Spleen (tissue), 11 donors: ENCODE measurements at regions not wholly inside any gene's neighbourhood (a gene's known extent, or its start where the extent isn't known, plus 50 kb on each side); places are given as distances from the start of the nearest gene placed in this dataset.
A peak's percentile ranks its signal among the peaks of the same experiment; 100 is the strongest.

Experiments used
- DNase-seq: peaks from one replicate; pipeline ENCODE4 v3.0.0-alpha.2; 2020
- H3K27ac ChIP-seq, 8 donors: fragments of 200-600 bp; sonication (generic) in 7 of 8; 1 replicate in 4 of 8; 2 replicates in 4 of 8; pipeline versions ENCODE4 v1.5.0 to v1.8.0; 2016 to 2021; ENCODE audit warnings: inconsistent platforms in 4 of 8, mild to moderate bottlenecking in 4 of 8, moderate library complexity in 1 of 8
- H3K27me3 ChIP-seq, 7 donors: fragments of 200-600 bp; sonication (generic) in 6 of 7; replicated peaks in 1 of 7; 1 replicate in 4 of 7; 2 replicates in 3 of 7; pipeline versions ENCODE4 v1.5.0 to v1.8.0; 2016 to 2021; ENCODE audit warnings: inconsistent platforms in 3 of 7, mild to moderate bottlenecking in 1 of 7
- H3K36me3 ChIP-seq, 6 donors: fragments of 200-600 bp; sonication (generic) in 5 of 6; 1 replicate in 4 of 6; 2 replicates in 2 of 6; pipeline versions ENCODE4 v1.5.0 to v1.8.0; 2016 to 2021; ENCODE audit warnings: inconsistent platforms in 2 of 6
- H3K4me1 ChIP-seq, 6 donors: fragments of 200-600 bp; sonication (generic) in 5 of 6; 1 replicate in 3 of 6; 2 replicates in 3 of 6; pipeline versions ENCODE4 v1.5.0 to v1.8.0; 2016 to 2021; ENCODE audit warnings: inconsistent platforms in 3 of 6
- H3K4me3 ChIP-seq, 8 donors: fragments of 200-600 bp; sonication (generic) in 7 of 8; 1 replicate in 4 of 8; 2 replicates in 4 of 8; pipeline versions ENCODE4 v1.5.0 to v1.8.0; 2016 to 2021; ENCODE audit warnings: inconsistent platforms in 4 of 8, mild to moderate bottlenecking in 4 of 8, moderate library complexity in 2 of 8
- H3K9me3 ChIP-seq, 8 donors: fragments of 200-600 bp; sonication (generic) in 7 of 8; 1 replicate in 4 of 8; 2 replicates in 4 of 8; pipeline versions ENCODE4 v1.5.0 to v1.8.0; 2016 to 2021; ENCODE audit warnings: inconsistent platforms in 4 of 8
- CTCF ChIP-seq, 11 experiments: fragments of 200-600 bp in 7 of 11; fragments of 450-650 bp in 4 of 11; sonication (generic) in 4 of 11; IDR thresholded peaks in 8 of 11; conservative IDR thresholded peaks in 3 of 11; 1 replicate in 7 of 11; 2 replicates in 4 of 11; pipeline versions ENCODE4 v1.4.0 to v1.8.0; 2016 to 2021; ENCODE audit warnings: antibody characterized with exemption in 11 of 11, inconsistent platforms in 4 of 11, mild to moderate bottlenecking in 1 of 11
- POLR2A ChIP-seq, 3 donors: fragments of 450-650 bp; IDR thresholded peaks; one replicate each; pipeline ENCODE4 v1.5.1; 2017; ENCODE audit warnings: antibody characterized with exemption in 3 of 3, mild to moderate bottlenecking in 1 of 3
- POLR2AphosphoS5 ChIP-seq, 3 donors: sonication (generic); formaldehyde crosslinking; IDR thresholded peaks; one replicate each; pipeline ENCODE4 v1.5.1; 2017; ENCODE audit warnings: antibody characterized with exemption in 3 of 3
- WGBS, 5 donors: extraction: QIAGEN DNeasy Blood & Tissue Kit in 3 of 5; methylation state at CpG; one replicate each; pipeline versions ENCODE4 v1.1.5 to v1.1.7; 2013 to 2018; 5-methylcytosine and 5-hydroxymethylcytosine counted together
- intact Hi-C: fragments of 100-400 bp; cut with DNase I; formaldehyde crosslinking; loops from one replicate; pipeline ENCODE4 v1.15.0; 2023; ENCODE audit warnings: low total_unique reads
- donor health status: healthy with polysubstance abuse.
- donor health status: DM: no; HTN: no; CAD: no; lungs with moderate emphysema.
- donor health status: DM: no; HTN: no; CAD: no.
- donor health status: Bipolar disorder and iron deficiency.
- donor health status: healthy.
- donor health status: DM: no; HTN: no; CAD: no.
- donor health status: DM: yes; HTN: yes; CAD: no.

DNA sequence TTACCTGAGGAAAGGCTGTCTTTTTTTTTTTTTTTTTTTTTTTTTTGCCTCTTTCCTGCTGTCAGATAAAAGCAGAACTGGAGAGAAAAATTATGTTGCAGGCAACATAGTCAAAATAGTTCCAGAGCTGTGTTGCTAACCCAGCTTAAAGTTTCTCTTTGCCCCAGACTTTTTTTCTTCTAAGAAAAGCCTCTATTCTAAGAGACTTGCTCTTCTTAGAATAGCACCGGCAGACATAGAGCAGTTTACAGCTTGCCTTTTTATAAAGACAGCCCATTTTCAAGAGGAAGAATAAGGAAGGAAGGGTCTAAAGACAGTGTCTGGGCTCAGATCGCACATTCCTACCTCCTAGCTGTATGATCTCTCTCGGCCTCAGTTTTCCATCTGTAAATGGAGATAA, 88.7 kb downstream of the TENT5C start:
- no peak for TF ChIP-seq POLR2AphosphoS5 (IDR thresholded peaks at IDR 0.05)
- no peak for TF ChIP-seq CTCF (IDR thresholded peaks at IDR 0.05 in 8 of 11, conservative IDR thresholded peaks at IDR 0.05 in 3 of 11)
- no peak for TF ChIP-seq POLR2A (IDR thresholded peaks at IDR 0.05)
- no peak overlapping the region for H3K27ac ChIP-seq
- H3K27me3 ChIP-seq: peaks cover 0 to 23% (median 0%) of the 10 kb centered on the region in 7 donors
- no peaks in the 10 kb centered on the region for H3K4me1 ChIP-seq
- intact Hi-C loops: no loop called here
- no peaks in the 10 kb centered on the region for H3K9me3 ChIP-seq
- WGBS, 5 donors: 45 to 74% (median 52%) methylated on average over 3 of the region's 3 CpGs
- no peak overlapping the region for H3K4me3 ChIP-seq
- no peak for DNase-seq
- no peaks in the 10 kb centered on the region for H3K36me3 ChIP-seq

GRCh38 chr1:117695796-117696490, 90.1 kb downstream of the TENT5C start:
- H3K36me3 ChIP-seq: no peaks in the 10 kb centered on the region
- WGBS, 5 donors: 55 to 71% (median 64%) methylated on average over 9 of the region's 9 CpGs
- H3K9me3 ChIP-seq: no peaks in the 10 kb centered on the region
- peaks cover 0 to 23% (median 0%) of the 10 kb centered on the region in 7 donors for H3K27me3 ChIP-seq
- intact Hi-C loops: no loop called here
- peak overlapping the region in 4 of 8 donors; percentile 11 to 58 (median 50) for H3K27ac ChIP-seq
- no peak for DNase-seq
- H3K4me1 ChIP-seq: no peaks in the 10 kb centered on the region
- no peak overlapping the region for H3K4me3 ChIP-seq
- no peak for TF ChIP-seq POLR2A (IDR thresholded peaks at IDR 0.05)
- TF ChIP-seq CTCF (IDR thresholded peaks at IDR 0.05 in 8 of 11, conservative IDR thresholded peaks at IDR 0.05 in 3 of 11): no peak
- no peak for TF ChIP-seq POLR2AphosphoS5 (IDR thresholded peaks at IDR 0.05)

DNA sequence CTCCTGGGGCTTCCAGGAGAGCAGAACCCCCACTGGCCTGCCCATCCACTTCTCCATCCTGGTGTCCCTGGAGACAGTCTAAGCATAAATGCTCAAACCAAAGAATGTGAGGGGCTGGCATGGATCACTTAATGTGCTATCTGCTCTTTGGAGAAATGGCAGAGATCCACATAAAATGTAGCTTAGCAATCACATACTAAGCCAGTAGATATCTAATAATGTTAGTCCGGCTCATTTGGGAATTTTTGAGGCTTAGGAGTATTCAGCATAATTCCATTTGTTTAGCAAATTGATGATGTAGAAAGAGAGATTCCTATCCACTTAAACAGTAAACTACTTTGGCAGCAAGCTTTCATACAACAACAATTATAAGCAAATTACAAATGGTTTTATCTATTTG, 90.7 kb downstream of the TENT5C start:
- H3K27ac ChIP-seq: peak overlapping the region in 4 of 8 donors; percentile 11 to 58 (median 50)
- intact Hi-C loops: no loop called here
- 76 to 94% (median 87%) methylated on average over 1 of the region's 1 CpG for WGBS, 5 donors
- no peak for DNase-seq
- no peaks in the 10 kb centered on the region for H3K36me3 ChIP-seq
- H3K4me1 ChIP-seq: no peaks in the 10 kb centered on the region
- H3K9me3 ChIP-seq: no peaks in the 10 kb centered on the region
- H3K4me3 ChIP-seq: no peak overlapping the region
- TF ChIP-seq CTCF (IDR thresholded peaks at IDR 0.05 in 8 of 11, conservative IDR thresholded peaks at IDR 0.05 in 3 of 11) (no peak), POLR2A (IDR thresholded peaks at IDR 0.05) (no peak), POLR2AphosphoS5 (IDR thresholded peaks at IDR 0.05) (no peak)
- H3K27me3 ChIP-seq: peaks cover 0 to 23% (median 0%) of the 10 kb centered on the region in 7 donors

DNA sequence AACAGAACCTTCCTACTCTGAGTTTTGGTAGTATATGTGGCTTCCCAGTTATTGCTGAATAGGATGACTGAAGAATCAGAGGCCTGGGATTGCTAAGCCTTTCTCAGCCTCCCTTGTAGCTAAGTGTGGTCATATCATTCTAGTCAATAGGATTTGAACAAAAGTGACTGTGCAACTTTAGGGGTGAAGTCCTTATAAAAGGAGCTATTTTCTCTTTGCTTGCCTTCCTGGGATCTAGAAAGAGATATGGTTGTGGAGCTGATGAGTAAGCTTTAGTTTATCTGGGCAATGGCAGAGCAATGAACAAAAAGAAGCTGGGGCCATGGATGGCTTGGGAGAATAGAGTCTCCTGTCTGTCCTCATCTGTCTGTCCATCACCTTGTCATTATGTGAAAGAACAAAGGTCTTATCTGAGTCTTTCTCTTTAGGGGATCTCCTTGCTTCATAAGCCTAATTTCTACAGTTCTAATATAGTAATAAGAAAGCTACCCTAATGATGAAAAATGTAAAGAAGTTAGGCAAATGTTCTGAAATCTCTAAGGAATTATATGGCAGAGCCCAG, 91.5 kb downstream of the TENT5C start:
- TF ChIP-seq CTCF (IDR thresholded peaks at IDR 0.05 in 8 of 11, conservative IDR thresholded peaks at IDR 0.05 in 3 of 11) (no peak), POLR2A (IDR thresholded peaks at IDR 0.05) (no peak), POLR2AphosphoS5 (IDR thresholded peaks at IDR 0.05) (no peak)
- no peak overlapping the region for H3K4me3 ChIP-seq
- intact Hi-C loops: no loop called here
- no peaks in the 10 kb centered on the region for H3K36me3 ChIP-seq
- no peak overlapping the region for H3K27ac ChIP-seq
- H3K4me1 ChIP-seq: no peaks in the 10 kb centered on the region
- peaks cover 0 to 23% (median 0%) of the 10 kb centered on the region in 7 donors for H3K27me3 ChIP-seq
- H3K9me3 ChIP-seq: no peaks in the 10 kb centered on the region
- no peak for DNase-seq
